A204.1 (cell line): ENCODE measurements at regions not wholly inside any gene's neighbourhood (a gene's known extent, or its start where the extent isn't known, plus 50 kb on each side); places are given as distances from the start of the nearest gene placed in this dataset.

Experiments used
- FAIRE-seq: peaks from 2 replicates; lab custom pipeline; 2012; peaks lifted over from hg19 to GRCh38; lab: Jason Lieb, UNC

DNA sequence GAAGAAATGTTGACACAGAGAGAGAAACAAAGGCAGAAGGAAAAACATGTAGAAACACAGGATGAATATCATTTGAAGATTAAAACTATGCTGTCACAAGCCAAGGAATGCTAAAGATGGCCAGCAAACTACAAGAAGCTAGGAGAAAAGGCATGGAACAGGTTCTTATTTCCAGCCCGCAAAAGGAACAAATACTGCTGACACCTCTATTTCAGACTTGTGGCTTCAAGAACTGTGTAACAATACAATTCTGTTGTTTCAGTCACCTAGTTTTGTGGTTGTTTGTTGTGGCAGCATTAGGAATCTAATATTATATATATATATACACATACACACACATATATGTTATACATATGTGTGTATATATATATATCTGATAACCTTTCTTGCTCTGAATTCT lies 1543.9 kb downstream of the KCNT2 start:
- FAIRE-seq: no peak

DNA sequence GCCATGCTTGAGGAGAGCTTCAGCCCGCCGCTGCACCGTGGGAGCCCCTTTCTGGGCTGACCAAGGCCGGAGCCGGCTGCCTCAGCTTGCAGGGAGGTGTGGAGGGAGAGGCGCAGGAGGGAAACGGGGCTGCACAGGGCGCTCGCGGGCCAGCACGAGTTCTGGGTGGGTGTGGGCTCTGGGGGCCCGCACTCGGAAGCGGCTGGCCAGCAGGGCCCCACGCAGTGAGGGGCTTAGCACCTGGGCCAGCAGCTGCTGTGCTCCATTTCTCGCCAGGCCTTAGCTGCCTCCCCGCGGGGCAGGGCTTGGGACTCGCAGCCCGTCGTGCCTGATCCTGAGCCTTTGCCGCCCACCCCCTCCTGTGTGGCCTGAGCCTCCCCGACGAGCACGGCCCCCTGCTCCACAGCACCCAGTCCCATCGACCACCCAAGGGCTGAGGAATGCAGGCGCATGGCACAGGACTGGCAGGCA lies 1554.0 kb downstream of the KCNT2 start:
- FAIRE-seq: no peak

DNA sequence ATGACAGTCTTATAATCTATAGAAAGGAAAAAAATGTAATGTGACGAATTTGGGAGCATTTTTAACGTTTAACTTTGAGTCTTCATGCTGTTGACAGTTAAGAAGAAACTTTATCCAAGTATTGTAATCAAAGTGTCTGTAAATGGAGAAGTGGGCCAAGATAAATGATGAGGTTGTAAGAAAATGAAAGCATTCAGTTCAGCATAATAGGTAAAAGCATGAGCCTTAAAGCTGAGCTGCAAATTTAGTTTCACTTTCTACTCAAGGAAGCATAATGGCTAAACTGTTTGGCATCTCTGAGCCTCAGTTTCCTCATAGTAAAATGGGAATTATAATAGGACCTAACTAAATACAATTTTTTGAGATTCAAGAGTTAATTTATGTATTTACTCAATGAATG lies 1554.8 kb downstream of the KCNT2 start:
- FAIRE-seq: no peak

DNA sequence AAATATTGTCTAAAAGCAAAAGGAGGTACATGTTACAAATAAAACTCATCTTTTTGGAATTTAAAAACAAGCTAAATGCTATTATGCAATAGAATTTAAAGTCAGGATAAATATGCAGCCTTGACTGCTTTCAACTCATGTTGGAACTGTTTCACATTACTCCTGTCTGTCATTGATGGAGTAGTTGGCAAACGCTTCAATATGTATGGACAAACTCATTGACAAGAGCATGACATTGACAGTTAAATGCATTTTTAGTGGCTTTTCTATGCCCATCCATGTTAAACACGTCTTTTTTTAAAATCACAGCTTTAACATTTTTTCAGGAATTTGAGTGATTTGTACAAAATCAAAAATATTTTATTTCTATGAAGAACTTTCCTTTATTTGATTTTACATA lies 1560.5 kb downstream of the KCNT2 start:
- no peak for FAIRE-seq

- FAIRE-seq: no peak
Observed at GRCh38 chr1:195045072-195045471, 1563.2 kb downstream of the KCNT2 start.

DNA sequence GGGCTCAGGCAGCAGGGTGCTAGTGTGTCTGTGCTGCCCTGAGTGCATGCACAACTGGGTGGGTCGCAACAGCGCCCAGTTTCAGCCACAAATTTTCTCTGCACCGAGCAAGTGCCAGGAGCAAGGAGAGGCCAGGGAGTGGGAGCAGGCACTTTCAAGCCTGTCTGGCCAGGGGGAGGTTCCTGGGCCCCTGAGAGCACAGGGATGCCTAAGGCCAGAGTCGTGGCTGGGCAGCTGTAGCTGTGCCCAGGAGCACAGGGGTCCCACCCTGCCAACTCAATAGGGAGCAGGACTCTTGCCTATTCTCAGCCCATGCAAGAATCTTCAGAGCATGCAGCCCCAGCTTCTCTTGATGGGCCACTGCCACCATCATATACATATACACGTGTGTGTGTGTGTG lies 1577.4 kb downstream of the KCNT2 start:
- FAIRE-seq: no peak

GRCh38 chr1:195026792-195027191 lies 1581.4 kb downstream of the KCNT2 start:
- FAIRE-seq: no peak

- no peak for FAIRE-seq
Observed at GRCh38 chr1:195019385-195019784, 1588.9 kb downstream of the KCNT2 start.

- FAIRE-seq: no peak
Observed at GRCh38 chr1:195012995-195013394, 1595.2 kb downstream of the KCNT2 start.

GRCh38 chr1:195005338-195005737 lies 1602.9 kb downstream of the KCNT2 start:
- no peak for FAIRE-seq

- no peak for FAIRE-seq
Observed at GRCh38 chr1:194990483-194990882, 1617.8 kb downstream of the KCNT2 start.

DNA sequence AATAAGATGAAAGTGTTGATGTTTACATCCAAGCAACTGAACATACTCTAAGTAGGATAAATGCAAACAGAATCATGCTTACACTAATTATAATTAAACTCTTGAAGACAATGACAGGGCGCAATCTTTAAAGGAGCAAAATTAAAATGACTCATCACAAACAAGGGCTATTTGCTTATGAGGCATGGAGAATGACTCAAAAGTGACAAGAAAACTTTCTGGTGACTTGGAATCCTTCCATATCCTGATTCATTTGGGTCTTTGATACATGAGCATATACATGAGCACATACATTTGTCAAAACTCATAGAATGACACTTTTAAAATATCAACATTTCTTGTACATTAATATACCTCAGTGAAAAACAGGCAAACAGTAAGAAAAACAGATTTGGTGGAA lies 1632.3 kb downstream of the KCNT2 start:
- no peak for FAIRE-seq

DNA sequence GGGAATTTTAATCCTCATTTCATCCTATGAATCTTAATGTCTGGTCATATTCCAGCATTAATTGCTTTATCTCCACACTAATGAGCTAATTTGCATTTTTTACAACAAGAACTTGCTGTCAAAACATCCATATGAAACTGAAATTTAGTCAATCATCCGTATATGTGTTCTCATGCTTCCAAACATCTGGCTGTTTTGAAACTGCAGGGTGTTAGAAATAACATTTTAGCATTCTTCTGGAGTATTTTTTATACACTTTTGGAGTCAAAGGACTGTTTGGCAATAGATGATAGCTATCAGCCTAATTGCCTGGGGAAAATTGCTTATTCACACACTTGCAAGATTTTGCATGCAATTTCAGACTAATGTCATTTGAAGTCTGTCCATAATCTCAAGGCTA lies 1639.3 kb downstream of the KCNT2 start:
- no peak for FAIRE-seq

GRCh38 chr1:194959795-194960194 lies 1648.4 kb downstream of the KCNT2 start:
- no peak for FAIRE-seq

DNA sequence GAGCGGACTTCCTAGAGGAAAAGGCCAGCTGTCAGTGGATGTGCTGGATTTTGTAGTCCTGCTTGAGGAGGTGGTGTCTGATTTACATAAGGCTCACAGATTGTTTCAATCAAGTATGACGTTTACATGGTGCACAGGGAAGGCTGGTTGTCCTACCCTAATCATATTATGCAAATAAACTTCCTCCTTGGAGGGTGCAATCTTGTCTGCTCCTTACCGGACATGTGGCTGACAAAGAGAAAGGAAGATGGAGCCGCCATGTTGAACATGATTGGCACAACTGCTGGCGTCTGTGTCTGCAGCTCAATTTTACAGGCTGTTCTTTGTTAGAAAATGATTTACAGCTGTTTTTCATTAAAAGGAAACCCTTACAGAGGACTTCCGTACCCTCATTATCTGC lies 1656.1 kb downstream of the KCNT2 start:
- no peak for FAIRE-seq

GRCh38 chr1:194950584-194950983 lies 1657.7 kb downstream of the KCNT2 start:
- FAIRE-seq: no peak

GRCh38 chr1:194940336-194941030 lies 1667.8 kb downstream of the KCNT2 start:
- no peak for FAIRE-seq

GRCh38 chr1:194935864-194936263 lies 1672.4 kb downstream of the KCNT2 start:
- no peak for FAIRE-seq

GRCh38 chr1:194931166-194931565 lies 1677.1 kb downstream of the KCNT2 start:
- FAIRE-seq: no peak

DNA sequence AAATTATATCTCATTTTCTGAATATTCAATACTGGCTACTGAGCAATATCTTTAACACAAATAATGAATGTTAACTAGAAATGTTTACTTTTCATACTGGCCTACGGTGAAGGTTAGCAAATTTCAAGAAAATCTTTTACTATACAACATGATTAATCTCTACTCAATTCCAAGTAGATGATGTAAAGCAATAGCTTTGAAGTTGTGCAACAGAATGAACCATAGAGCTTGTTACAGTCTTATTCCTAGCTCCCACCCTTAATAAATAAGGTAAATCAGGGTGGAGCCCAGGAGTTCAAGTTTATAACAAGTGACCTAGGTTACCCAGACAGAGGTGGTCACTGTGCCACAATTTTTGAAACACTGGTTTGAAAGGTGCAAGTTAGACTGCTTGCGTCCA lies 1678.1 kb downstream of the KCNT2 start:
- FAIRE-seq: no peak

DNA sequence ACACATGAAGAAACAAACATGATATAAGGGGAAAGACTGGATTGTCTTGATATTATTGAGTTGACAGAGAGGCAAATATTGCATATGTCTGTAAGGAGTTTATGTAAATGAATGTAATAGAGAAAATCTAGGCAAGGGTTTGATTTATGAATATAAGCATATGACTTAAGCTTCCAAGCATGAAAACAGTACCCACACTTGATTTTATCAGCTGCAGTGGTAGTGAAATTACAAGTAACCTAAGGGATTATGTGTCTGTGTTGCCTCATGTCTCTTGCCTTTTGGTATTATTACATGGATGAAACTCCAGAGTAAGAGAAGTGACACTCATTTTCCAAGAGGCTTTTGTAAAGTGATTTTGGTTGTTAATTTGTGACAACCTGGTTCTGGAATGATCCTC lies 1678.9 kb downstream of the KCNT2 start:
- FAIRE-seq: no peak

DNA sequence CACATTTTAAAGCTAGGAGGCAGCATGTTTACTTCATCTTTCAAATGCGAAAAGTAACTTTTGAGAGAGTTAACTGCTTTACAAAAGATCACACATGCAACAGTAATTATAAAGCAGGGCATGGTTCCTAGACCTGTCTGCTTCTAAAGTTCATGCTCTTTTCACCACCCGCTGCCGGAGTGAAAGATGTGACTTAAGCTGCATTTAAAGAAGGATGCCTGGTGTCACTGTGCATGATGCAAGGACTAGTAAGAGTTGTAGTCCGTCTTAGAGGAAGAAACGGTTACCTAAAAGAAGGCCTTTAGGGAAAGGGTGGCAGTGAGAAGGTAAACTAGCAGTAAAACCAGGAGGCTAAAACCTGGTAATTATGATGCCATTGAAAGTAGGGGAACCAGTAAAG lies 1689.1 kb downstream of the KCNT2 start:
- FAIRE-seq: no peak

- FAIRE-seq: no peak
Observed at GRCh38 chr1:194917769-194918168, 1690.5 kb downstream of the KCNT2 start.

GRCh38 chr1:194908643-194909042 lies 1699.6 kb downstream of the KCNT2 start:
- FAIRE-seq: no peak

DNA sequence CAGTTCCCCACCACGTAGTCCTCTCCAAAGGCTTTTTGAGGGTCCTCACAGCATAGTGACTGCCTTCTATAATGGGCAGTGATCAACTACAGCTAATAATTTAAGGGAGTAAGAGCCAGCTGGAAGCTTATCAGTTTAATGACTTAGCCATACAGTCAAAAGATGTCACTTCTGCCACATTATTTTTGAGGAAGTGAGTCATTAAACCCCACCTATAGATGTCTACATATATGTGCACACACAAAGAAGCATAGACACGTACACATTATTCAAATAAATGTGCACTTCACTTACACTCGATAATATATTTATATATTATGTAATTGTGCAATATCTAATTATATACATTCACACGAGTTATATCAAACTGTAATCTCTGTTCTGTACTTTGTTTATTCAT lies 1704.7 kb downstream of the KCNT2 start:
- FAIRE-seq: no peak
